HG03139 (cell line): ENCODE measurements at regions not wholly inside any gene's neighbourhood (a gene's known extent, or its start where the extent isn't known, plus 50 kb on each side); places are given as distances from the start of the nearest gene placed in this dataset.

Source experiments
- ATAC-seq: cut with Tn5 transposase; IDR thresholded peaks from one replicate; pipeline ENCODE4 v1.9.1; 2021; ENCODE audit not compliant: unreplicated experiment

DNA sequence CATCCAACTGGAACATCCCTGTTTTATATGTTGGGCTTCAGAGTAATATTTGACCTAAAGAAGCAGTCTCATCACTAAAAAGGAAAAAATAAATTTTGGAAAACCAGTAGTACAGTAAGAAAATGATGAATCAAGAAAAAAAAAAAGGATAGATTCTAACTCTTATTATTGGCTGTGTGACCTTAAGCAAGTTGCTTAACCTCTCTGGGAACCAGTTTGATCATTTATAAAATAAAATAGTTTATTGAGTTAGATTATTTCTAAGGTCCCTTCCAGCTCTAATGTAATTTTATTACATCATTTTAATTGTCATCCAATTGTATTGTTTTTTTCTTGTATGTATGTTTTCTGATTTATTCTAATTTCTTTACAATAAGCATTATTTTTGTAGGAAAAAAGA, 127.0 kb downstream of the PRELID2 start:
- no peak for ATAC-seq

GRCh38 chr5:145704724-145705123, 130.4 kb downstream of the PRELID2 start:
- ATAC-seq = no peak

DNA sequence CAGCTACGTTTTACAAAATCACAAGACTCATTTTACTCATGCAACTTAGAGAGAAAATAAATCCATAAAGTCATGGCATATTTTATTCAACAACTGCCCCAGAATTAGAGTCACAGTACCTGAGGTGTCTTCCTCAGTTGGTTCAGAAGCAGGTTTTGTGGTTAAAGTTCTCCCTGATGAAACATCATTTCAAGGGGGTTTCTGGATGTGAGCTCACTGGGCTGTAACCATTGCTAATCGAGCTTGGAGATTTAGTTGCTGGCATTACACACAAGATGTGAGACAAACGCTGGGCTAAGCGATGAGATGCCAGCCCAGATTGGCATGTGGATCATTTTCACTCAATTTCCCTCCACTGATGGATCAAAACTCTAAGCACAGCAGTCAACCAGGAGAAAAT, 131.3 kb downstream of the PRELID2 start:
- no peak for ATAC-seq

- ATAC-seq = no peak
Observed at GRCh38 chr5:145701404-145701803, 133.7 kb downstream of the PRELID2 start.

DNA sequence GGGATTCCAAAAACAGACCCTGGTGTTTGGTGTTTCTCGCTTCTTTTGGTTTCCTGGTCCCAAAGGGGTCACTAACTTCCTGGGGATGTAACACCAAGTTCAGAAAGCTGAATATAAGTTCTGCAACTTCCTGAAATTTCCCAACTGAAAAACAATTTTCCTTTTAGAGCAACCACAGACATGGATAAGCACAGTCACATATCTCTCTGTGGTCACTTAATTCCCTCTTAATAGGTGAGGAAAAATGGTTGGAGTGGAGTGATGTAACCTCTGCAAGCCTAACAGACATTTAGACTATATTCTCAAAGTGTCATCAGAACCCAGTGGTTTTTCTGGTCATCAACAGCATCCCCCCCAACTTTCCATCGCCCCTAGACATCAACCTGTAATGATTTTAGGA, 135.3 kb downstream of the PRELID2 start:
- no peak for ATAC-seq

- no peak for ATAC-seq
Observed at GRCh38 chr5:145697251-145697990, 137.7 kb downstream of the PRELID2 start.

DNA sequence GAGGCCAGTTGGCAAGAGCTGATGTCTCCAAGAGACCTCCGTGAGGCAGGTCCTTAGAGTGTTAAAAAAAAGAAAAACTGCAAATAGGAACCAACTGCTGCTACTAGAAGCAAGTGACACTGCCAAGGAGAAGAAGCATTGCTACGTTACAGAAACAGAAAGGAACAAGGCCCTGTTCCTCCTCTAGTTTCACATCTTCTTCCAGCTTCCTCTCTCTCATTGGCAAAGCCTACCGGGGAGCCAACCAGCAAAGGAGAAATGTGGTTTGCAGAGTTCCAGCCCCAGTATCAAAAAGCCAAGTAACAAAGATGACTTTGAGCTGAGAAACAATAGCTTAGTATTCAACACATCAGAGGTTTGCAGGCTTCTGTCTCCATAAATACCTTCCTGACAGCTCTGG, 145.9 kb downstream of the PRELID2 start:
- peak; percentile 88 for ATAC-seq

DNA sequence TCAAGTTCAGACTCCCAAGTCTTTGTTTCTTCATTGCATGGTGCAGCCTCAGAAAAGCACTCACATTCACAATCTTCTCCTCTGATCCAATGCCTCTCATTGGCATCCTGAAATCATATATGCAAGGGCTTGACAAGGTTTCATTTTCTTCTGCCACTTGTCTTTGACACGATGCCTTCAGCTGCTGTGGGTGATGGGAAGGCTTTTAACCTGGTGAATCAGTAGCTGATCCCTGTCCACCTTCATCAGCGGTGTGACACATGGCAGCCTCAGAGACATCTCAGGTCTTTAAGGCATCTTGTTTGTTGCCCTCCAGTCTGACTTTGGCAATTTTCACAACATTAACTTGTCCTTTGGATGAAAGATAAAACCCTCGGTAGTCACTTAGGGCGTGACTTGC, 147.2 kb downstream of the PRELID2 start:
- no peak for ATAC-seq

DNA sequence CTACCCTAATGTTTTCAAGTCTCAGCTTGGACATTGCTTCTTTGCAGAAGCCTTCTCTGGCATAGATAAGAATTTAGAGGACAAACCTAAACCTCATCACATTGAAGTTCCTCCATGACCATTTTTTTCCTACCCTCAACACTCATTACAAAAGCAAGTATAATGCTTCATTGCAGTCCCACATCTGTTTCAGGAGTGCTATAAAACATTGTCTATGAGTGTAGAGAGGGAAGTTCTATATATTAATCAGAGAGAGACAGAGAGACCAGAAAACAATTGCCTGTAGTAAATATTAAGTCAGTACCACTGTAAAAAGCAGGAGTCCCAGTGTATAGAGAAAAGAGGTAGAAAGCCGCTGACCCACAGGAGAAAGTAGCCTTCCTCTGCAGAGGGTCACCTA, 149.7 kb downstream of the PRELID2 start:
- no peak for ATAC-seq

DNA sequence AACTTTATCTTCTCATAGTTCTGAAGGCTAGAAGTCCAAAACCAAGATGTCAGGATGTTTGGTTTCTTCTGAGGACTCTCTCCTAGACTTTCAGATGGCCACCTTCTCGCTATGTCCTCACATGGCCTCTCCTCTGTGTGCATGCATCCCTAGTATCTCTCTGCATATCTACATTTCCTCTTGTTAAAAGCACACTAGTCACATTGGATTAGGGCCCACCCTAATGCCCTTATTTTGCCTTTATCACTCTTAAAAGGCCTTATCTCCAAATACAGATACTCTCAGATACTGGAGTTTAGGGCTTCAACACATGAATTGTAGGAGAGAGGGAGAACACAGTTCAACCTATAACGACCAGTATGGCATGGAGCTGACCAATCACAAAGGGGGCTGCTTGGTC, 151.7 kb downstream of the PRELID2 start:
- ATAC-seq = no peak

GRCh38 chr5:145682197-145682899, 152.8 kb downstream of the PRELID2 start:
- ATAC-seq = no peak

DNA sequence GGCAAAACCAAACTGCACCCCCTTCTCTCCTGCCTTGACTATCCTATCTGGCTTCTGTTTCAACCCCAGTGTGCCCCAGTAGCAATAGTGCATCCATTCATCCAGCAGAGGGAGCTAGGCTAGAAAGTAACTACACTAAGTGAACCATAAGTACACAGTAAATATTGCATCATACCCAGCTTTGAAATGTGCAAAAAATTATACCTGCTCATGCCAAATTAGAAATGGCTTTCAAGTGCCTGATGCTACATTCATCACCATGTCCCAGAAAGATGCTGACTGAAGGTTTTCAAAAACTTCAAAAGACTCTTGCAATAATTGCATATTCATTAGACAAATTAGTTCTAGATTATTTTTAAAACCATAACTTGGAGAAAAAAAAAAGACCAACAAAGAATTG, 153.5 kb downstream of the PRELID2 start:
- peak; percentile 97 for ATAC-seq

DNA sequence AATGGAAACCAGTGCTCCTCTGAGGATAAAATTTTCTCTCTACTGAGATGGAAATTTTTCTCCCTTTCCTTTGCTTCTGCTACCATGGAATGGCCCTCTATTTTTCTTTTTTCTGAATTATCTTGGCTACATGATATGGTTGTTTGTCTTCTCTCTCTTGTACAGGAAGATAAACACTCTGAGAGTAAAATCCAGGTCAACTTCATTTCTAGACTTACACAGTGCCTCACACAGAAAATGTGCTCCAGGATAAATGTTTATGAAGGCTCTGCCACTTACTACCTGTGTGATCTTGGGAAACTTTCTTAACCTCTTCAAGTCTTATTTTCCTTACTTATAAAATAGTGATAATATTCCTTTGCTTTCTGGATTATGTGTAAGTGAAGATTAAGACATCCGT, 153.9 kb downstream of the PRELID2 start:
- no peak for ATAC-seq

DNA sequence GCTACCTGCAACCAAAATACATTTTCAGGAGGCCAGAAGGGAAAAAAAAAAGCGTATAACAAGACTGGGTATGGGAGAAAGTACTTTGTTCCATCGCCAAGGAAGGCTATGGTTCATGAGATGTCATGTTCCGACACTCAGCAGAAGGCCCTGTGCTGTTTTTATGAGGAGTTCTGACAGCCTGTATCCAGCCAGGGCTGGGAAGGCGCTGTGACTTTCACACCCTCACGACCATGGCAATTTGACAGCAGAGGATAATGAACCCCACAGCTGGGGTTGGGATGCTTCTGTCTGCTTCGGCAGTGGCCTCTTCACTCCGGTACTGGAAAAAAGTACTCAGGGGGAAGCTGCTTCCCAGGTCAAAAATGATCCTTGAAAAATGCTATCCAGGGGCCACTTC, 154.4 kb downstream of the PRELID2 start:
- no peak for ATAC-seq

GRCh38 chr5:145680169-145680568, 155.0 kb downstream of the PRELID2 start:
- ATAC-seq = no peak

DNA sequence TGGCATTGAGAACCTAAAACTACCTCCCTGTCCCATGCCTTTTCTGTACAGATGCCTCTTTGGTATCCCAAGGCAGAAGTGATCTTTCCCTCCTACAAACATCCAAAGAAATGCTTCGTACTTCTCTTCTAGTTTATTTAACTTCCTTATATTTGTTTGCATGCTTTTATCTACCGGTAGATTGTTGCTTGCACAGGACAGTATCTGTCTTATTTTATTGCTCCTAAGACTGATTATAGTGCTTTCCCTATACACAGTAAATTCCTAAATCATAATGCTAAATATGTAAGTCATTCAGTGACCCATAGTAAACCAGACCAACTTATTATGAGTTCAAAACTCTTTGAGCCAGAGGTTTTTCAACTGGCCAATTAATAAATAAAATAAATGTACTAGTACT, 156.9 kb downstream of the PRELID2 start:
- no peak for ATAC-seq

DNA sequence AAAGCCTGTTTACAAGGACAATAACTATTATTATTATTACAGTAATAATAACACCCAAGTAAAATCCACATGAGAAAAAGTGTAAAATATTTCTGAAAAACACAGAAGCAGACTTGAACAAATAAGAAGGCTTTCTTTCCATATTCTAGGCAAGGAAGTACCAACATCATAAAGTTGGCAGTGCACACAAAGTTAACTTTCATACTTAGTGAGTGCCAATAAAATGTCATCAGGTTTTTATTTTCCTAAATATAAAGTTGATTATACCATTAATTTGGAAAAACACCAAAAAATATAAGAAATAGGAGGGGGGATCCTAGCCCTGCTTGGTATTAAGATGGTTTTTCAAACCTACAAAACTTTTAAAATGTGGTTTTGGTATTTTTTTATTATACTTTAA, 161.4 kb downstream of the PRELID2 start:
- ATAC-seq = no peak

DNA sequence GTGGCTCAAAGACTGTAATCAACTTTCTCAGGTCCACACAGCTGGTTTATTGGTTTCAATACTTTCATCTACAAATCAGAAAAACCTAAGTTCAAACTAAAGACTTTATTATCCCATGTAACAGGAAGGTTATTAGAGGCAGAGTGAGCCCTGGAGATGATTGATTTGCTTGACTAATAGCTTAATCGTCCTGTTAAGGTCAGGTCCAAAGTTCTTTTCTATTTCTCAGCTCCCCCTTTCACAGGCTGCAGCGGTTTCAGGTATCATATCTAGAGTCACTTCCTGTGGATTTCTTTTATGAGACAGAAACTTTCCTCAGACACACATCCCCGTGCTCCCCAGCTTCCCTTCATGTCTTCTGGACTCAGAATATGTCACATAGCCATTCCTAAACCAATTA, 166.4 kb downstream of the PRELID2 start:
- ATAC-seq = no peak

DNA sequence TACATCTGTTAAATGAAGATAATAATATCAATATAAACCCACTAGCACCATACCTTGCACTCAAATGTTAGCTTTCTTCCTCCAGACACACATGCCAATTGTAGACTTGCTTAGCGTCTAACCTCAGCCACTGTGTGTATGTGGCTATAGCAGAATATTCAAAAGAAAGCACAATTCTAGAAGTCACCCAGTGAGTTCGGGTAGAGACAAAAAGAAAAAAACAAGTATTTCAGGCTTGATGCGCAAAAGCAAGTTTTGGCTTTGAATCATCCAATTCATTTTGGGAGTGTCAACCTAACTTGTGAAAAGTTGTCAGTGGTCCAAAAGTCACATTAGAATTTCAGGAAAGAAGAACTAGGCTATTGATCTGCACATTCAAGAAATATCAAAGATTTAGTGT, 167.4 kb downstream of the PRELID2 start:
- ATAC-seq = no peak

DNA sequence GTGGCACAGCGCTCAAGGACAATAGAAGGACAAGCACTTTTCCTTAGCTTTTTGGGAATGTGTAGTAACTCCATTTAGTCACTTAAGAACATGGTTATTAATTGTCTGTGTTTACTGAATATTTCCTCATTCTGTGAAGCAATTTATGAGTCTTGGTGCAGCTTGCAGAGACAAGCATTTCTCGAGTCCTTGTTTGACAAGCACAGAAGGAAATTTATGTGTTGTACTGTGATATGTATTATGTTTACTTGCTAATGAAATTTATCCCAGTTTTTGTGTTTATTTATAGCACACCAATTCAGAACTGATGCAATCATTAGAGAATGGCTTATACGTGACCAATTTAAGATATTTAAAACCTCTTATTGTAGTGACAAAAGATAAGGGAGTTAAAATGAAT, 168.6 kb downstream of the PRELID2 start:
- no peak for ATAC-seq

DNA sequence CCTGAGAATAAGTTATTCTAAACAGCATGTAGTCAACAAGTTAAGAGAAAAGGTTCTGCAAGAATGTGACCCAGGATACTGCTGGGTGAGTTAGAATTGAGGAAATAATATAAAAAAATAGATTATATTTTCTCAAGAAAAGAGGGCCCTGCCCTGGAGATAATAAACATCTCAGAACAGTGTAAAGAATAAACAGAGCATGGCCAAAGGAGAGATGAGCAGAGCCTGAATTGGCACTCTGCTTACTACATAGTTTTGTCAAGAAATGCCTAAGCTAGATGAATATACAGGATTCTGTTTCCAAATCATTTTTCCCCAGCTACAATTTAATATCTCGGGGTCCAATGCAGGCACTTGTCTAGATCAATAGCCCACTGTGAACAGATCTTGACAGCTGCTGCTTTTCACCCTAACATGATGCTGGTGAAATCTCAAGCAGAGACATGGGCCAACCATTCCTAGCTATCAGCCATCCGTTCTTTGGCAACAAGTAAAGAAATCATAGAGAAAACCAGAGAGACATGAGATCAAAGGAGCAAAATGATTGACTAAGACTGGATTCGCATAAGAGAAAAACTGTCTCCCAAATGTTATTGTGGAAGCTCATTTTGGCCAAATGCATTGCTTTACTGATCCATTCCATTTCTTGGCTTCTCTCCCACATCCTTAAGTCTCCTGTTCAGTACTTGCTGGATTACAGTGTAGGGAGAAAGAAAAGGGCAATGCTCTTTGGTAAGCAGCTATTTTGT, 173.2 kb downstream of the PRELID2 start:
- no peak for ATAC-seq
